SJSA1 (cell line): ENCODE measurements at regions not wholly inside any gene's neighbourhood (a gene's known extent, or its start where the extent isn't known, plus 50 kb on each side); places are given as distances from the start of the nearest gene placed in this dataset.

Source experiments
- DNase-seq, 2 experiments: peaks; one replicate each; pipeline ENCODE4 v3.0.0-alpha.2; 2015 to 2020; ENCODE audit warnings: low spot score in 2 of 2, low read depth in 1 of 2
- H3K27ac ChIP-seq: fragments of 250-450 bp; sonication (Bioruptor Pico); 2 replicates; pipeline ENCODE4 v1.5.1; 2020; ENCODE audit warnings: mild to moderate bottlenecking, moderate library complexity
- H3K27me3 ChIP-seq: fragments of 250-450 bp; sonication (Bioruptor Pico); replicated peaks from 2 replicates; pipeline ENCODE4 v1.5.1; 2020; ENCODE audit warnings: mild to moderate bottlenecking, moderate library complexity
- H3K36me3 ChIP-seq: fragments of 250-450 bp; sonication (Bioruptor Pico); 2 replicates; pipeline ENCODE4 v1.5.1; 2020; ENCODE audit warnings: mild to moderate bottlenecking
- H3K4me1 ChIP-seq: fragments of 250-450 bp; sonication (Bioruptor Pico); replicated peaks from 2 replicates; pipeline ENCODE4 v1.6.1; 2021; ENCODE audit warnings: mild to moderate bottlenecking
- H3K4me3 ChIP-seq: fragments of 250-450 bp; sonication (Bioruptor Pico); 2 replicates; pipeline ENCODE4 v1.5.1; 2020; ENCODE audit warnings: mild to moderate bottlenecking
- H3K9me3 ChIP-seq: fragments of 250-450 bp; sonication (Bioruptor Pico); replicated peaks from 2 replicates; pipeline ENCODE4 v1.5.1; 2020; ENCODE audit warnings: mild to moderate bottlenecking

DNA sequence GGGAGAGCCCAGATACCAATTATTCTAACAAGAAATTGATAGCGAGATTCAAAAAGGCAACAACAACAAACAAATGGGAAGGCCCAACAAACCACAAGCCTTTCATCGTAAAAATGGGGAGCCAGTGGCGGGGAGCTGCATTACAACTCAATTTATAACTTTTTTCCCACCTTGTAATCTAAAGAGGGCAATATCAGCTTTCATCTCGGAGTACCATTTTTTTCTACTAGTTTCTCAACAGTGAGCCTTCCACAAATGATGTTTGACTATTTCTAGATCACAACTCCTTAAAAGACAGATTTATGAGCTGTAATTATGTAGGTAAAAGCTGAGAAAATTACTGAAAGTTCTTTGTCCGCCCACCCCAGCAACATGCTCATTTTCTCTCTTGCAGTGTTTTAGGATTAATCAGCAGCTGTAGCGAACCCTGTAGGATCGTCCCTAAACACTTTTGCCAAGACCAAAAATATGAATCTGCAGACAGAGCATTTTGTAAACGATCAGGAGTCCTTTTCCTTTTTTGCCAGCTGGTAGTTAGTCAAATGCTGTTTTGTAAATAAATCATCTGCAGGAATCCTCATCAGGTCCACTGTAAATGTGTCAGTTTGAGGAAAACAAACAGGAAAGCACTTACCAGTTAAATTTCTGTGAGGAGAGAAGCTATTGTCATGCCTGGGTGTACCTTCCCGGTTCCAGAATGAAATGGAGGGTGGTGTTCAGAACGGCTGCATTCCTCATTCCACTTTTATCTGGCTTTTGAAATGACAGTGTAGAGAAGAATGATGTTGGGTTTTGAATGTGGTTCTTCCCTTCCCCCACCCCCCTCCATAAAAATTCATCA lies 53.2 kb downstream of the EEF1B2 start:
- Histone ChIP-seq H3K27ac (peak overlapping the region; percentile 91), H3K4me1 (peaks cover 22% of the 10 kb centered on the region), H3K9me3 (no peaks in the 10 kb centered on the region), H3K36me3 (peaks cover 6% of the 10 kb centered on the region), H3K27me3 (no peaks in the 10 kb centered on the region), H3K4me3 (peak overlapping the region; percentile 40)
- DNase-seq: peak; percentile 78 to 94

DNA sequence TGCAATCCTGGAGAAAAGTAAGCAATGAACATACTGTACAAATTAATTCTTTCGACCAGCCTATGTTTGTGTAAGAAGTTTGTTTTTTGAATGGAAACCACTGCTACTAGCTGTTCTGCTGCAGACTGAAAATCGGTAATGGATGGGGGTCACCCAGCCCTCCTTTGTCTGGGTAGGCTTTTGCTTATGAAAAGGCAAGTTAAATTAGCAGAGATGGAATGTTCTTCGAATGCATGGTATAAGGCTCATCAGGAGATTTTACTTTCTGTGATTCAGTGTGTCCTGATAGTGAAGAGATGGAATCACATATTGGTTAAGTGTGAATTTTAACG lies 53.8 kb downstream of the EEF1B2 start:
- H3K4me3 ChIP-seq: peak overlapping the region; percentile 40
- H3K4me1 ChIP-seq: peaks cover 25% of the 10 kb centered on the region
- peaks cover 3% of the 10 kb centered on the region for H3K36me3 ChIP-seq
- no peak for DNase-seq
- no peaks in the 10 kb centered on the region for H3K9me3 ChIP-seq
- peak overlapping the region; percentile 91 for H3K27ac ChIP-seq
- no peaks in the 10 kb centered on the region for H3K27me3 ChIP-seq

DNA sequence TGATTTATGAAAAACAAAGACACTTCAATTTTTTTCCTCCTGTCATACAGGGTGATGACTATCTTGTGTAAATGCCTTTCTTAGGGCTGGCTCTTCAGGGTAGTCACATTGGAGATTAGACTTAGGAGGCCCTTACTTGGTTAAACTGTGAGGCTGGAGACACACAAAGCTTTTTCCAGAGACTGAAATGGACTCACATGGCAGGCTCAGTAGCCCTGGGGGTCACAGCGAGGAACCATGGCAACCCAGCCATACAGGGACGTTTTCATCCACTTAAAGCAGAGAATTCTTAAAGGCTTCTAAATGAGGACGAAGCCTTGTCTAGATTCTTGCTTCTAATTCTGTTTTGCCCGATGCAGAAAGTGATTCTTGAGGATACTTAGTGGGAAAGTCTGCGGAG lies 57.3 kb upstream of the ZDBF2 start:
- peaks cover 14% of the 10 kb centered on the region for H3K4me1 ChIP-seq
- no peaks in the 10 kb centered on the region for H3K36me3 ChIP-seq
- DNase-seq: no peak
- no peak overlapping the region for H3K27ac ChIP-seq
- H3K9me3 ChIP-seq: no peaks in the 10 kb centered on the region
- H3K27me3 ChIP-seq: no peaks in the 10 kb centered on the region
- H3K4me3 ChIP-seq: no peak overlapping the region

DNA sequence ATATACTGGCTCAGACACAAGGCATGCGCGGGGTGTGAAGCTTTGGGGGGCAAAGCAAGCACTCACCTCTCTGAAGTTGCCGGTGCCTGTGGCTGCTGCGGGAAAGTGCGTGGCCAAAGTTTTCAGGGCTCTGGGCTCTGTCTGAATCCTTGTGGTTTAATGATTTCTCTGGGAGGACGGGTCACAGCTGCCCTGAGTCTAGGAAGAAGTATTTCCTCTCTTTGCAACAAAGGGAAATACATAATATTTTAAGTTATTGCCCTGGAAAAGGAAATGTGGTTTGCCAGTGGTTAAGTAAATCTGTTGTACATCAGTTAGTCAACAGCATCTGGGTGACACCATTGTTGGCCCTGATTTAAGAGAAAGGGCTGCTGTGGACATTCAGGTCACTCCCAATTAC lies 56.7 kb upstream of the ZDBF2 start:
- H3K36me3 ChIP-seq: no peaks in the 10 kb centered on the region
- no peak overlapping the region for H3K27ac ChIP-seq
- H3K27me3 ChIP-seq: no peaks in the 10 kb centered on the region
- DNase-seq: no peak
- H3K9me3 ChIP-seq: no peaks in the 10 kb centered on the region
- H3K4me1 ChIP-seq: peaks cover 14% of the 10 kb centered on the region
- no peak overlapping the region for H3K4me3 ChIP-seq

DNA sequence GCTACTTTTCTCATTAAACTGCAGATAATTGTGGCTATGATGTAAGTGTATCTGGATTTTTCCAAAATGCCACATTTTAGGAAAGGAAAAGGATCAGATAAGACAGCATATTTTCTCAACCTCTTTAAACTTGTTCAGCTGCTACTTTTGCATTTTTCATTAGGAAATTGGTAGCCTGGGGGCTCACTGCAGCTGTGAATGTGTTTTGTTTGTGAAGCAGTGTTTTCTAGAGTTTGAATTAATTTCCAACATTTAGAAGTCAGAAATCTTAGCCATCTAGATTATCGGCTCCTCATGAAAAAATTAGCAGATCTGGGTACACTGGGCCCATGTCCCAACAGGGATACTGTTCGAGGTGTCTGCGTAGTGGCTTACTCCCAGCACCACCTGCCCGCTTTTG lies 56.3 kb upstream of the ZDBF2 start:
- Histone ChIP-seq H3K4me1 (peaks cover 14% of the 10 kb centered on the region), H3K27ac (no peak overlapping the region), H3K36me3 (no peaks in the 10 kb centered on the region), H3K27me3 (no peaks in the 10 kb centered on the region), H3K4me3 (no peak overlapping the region), H3K9me3 (no peaks in the 10 kb centered on the region)
- DNase-seq: no peak

DNA sequence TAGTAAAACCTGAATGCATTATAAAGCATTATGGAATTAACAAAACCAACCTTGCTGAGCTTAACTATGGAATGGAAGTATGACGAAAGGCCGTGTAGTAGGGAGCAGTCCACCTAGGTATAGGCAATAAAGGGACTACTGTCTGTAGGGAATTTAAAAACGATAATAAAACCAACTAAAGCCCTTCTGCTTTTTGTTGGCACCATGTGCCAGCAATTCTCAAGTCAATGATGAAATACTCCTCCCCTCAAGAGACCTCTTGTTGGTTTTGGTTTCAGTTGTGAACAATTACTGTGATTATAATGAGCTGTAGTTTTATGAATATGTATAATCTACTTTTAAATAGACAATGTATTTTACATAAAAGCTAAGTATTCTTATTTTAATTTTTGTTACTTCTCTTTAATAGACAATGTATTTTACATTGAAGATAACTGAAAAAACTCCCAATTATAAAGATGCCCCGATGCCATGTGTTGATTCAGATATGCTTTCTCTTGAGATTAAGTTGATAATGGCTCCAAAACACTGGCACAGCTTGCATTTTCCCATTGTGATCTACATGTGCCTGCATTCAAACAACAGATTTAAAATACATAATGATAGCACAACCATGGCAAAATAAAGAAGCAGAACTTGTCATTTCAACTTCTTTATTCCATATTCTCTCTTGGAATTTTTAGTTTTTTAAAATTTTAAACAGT lies 55.5 kb upstream of the ZDBF2 start:
- no peak overlapping the region for H3K4me3 ChIP-seq
- H3K27ac ChIP-seq: no peak overlapping the region
- peaks cover 8% of the 10 kb centered on the region for H3K4me1 ChIP-seq
- H3K36me3 ChIP-seq: no peaks in the 10 kb centered on the region
- no peaks in the 10 kb centered on the region for H3K27me3 ChIP-seq
- no peaks in the 10 kb centered on the region for H3K9me3 ChIP-seq
- DNase-seq: no peak

DNA sequence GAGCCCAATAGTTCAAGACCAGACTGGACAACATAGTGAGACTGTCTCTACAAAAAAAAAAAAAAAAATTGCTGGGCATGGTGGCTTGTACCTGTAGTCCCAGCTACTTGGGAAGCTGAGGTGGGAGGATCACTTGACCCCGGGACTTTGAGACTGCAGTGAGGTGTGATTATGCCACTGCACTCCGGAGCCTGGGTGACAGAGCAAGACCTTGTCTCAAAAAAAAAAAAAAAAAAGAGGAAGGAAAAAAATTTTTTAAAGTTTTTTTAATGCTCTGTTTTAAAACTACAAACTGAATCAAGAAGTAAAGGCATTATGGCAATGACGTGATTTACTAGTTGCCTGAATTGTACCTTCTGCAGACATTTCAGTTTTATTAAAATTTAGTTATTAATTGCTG lies 54.5 kb upstream of the ZDBF2 start:
- Histone ChIP-seq H3K27me3 (no peaks in the 10 kb centered on the region), H3K4me1 (0 out of 2 replicates have a peak, but pooled peaks cover 5% of the 10 kb centered on the region), H3K4me3 (no peak overlapping the region), H3K27ac (no peak overlapping the region), H3K9me3 (no peaks in the 10 kb centered on the region), H3K36me3 (no peaks in the 10 kb centered on the region)
- DNase-seq: no peak

DNA sequence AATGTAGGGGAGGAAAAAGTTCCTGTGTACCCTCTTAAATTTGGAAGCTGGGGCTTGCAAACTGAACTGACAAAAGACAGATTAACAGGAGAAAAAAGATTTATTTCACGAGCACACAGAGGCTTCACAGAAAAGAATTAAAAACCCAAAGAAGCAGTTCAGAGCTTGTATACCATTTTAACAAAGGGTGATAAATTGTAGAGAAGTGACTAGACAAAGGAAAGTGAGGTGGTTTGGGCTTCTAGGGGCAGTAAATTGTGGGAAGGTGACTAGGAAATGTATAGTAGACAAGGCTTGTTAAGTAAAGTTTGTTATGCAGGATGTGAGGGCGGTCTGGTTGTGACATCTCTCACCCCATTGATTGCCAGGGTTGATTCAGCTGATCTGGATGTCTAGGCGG lies 53.5 kb upstream of the ZDBF2 start:
- H3K4me3 ChIP-seq: no peak overlapping the region
- no peak overlapping the region for H3K27ac ChIP-seq
- no peaks in the 10 kb centered on the region for H3K9me3 ChIP-seq
- H3K4me1 ChIP-seq: 0 out of 2 replicates have a peak, but pooled peaks cover 5% of the 10 kb centered on the region
- H3K36me3 ChIP-seq: no peaks in the 10 kb centered on the region
- no peak for DNase-seq
- no peaks in the 10 kb centered on the region for H3K27me3 ChIP-seq
